ENCODE measurements at regions not wholly inside any gene's neighbourhood (a gene's known extent, or its start where the extent isn't known, plus 50 kb on each side); places are given as distances from the start of the nearest gene placed in this dataset.
"Not testable (repeated sequence)": the region's sequence is repeated elsewhere in the genome, so short reads cannot be mapped to it uniquely, and the experiment has no call there.

DNA sequence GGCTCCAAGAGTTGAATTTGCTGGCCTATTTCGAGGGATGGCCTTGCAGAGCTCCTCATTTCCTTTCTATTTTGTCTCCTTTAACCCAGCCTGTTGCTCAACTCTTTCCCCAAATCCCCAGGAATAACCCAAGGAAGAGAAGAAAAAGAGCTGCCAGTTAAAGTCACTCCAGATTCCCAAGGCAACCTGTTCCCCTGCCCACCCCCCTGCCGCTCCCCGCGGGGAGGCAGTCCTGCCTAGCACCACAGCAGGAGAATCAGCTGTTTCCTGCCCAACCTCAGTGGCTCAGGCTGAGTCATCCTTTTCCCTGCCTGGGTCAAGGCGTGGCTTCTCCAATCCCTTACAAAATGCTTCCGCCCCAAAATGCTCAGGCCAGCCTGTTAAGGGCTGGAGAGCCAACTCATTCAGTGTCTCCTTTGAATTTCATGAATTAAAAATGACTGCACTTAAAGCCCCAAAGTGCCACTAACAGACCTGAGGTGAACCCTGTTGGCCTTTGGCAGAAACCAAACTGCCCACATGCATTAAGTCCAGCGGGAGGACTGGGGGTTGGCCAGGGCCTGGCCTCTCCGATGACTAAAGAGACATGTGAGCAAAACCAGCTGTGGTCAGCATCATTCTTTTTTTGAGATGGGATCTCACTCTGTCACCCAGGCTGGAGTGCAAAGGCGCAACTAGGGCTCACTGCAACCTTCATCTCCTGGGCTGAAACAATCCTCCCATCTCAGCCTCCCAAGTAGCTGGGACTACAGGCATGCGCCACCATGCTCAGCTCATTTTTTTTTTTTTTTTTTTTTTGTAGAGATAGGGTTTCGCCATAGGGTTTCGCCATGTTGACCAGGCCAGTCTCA is 83.2 kb upstream of the KIF5B start:
- Mint-ChIP-seq H3K4me3 (peak overlapping the region; percentile 28), H3K27ac (no peak overlapping the region), H3K36me3 (no peaks in the 10 kb centered on the region), H3K9me3 (no peaks in the 10 kb centered on the region), H3K27me3 (no peaks in the 10 kb centered on the region), H3K4me1 (ENCODE audit: unreplicated experiment) (peaks cover 10% of the 10 kb centered on the region)
- DNase-seq (ENCODE audit: extremely low spot score, unreplicated experiment), result no peak
- TF ChIP-seq, protein P1, sequence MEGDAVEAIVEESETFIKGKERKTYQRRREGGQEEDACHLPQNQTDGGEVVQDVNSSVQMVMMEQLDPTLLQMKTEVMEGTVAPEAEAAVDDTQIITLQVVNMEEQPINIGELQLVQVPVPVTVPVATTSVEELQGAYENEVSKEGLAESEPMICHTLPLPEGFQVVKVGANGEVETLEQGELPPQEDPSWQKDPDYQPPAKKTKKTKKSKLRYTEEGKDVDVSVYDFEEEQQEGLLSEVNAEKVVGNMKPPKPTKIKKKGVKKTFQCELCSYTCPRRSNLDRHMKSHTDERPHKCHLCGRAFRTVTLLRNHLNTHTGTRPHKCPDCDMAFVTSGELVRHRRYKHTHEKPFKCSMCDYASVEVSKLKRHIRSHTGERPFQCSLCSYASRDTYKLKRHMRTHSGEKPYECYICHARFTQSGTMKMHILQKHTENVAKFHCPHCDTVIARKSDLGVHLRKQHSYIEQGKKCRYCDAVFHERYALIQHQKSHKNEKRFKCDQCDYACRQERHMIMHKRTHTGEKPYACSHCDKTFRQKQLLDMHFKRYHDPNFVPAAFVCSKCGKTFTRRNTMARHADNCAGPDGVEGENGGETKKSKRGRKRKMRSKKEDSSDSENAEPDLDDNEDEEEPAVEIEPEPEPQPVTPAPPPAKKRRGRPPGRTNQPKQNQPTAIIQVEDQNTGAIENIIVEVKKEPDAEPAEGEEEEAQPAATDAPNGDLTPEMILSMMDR (conservative IDR thresholded peaks at IDR 0.05), result no peak

DNA sequence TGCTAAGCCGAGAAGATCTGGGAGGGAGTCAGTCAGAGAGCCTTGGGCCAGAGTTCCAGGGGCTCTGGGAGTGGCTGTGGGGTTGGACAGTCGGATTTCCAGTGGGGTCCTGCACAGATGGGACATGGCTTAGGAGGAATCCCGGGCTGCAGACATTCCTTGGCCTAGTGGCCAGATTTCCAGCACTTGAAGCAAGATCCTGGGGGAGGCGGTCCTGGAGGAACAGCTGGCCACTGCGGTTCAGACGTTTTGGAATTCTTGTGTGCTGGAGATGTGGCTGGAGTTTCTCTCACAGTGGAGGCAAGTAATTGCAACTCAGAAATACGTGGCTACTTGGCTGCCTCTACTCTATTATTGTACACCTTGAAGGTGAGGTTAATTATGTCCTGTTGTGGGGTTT is 80.7 kb upstream of the KIF5B start:
- not testable (repeated sequence) for H3K4me3 Mint-ChIP-seq; H3K27me3 Mint-ChIP-seq; DNase-seq (ENCODE audit: extremely low spot score, unreplicated experiment); H3K36me3 Mint-ChIP-seq; H3K27ac Mint-ChIP-seq; H3K9me3 Mint-ChIP-seq
- peaks cover 17% of the 10 kb centered on the region for H3K4me1 Mint-ChIP-seq (ENCODE audit: unreplicated experiment)

DNA sequence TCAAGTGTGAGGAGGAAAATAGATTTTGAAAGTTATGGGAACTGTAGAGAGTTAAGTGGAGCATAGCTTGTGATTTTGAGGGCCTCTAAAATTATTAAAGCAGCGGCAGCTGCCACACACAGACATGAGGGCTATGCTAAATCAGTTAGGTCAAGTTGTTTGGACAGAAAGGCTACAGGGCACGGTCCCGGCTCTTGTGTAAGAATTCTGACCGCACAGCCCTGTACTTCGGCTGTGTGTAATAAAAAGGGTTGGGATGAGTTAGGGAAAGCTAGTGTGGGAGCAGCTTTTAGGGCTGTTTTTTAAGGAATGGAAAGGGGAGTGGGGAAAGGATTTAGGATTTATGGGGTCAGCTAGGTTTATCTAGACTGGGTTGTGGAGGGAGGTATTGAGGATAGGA is 79.6 kb upstream of the KIF5B start:
- not testable (repeated sequence) for H3K4me3 Mint-ChIP-seq; DNase-seq (ENCODE audit: extremely low spot score, unreplicated experiment); H3K27me3 Mint-ChIP-seq; H3K27ac Mint-ChIP-seq; H3K36me3 Mint-ChIP-seq; H3K9me3 Mint-ChIP-seq
- peaks cover 20% of the 10 kb centered on the region for H3K4me1 Mint-ChIP-seq (ENCODE audit: unreplicated experiment)

DNA sequence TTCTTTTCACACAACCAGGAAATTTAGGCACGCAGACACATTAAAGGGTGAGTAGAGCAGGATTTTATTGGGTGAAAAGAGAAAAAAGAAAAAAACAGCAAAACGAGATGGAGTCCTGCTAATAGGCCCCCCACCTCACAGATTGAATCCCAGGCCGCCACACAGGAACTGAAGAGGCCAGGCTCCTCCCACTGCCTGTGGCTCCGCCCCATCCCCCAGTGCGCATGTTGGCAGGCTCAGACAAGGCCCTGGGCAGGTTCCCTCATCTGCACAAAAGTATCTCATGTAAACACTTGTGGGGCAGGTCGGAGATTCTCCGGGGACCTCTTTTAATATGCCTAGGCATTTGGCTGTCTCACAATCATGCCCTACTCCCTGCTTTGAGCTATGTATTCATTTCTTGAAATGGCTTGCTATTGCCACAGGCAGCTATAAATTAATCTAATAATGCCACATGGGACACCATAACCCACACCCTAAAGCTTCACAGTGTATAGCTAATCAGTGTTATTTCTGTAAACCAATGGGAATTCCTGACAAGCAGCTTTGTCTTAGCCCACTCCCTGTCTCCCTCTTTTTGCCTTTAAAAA is 76.2 kb upstream of the KIF5B start:
- Mint-ChIP-seq H3K27ac (no peak overlapping the region), H3K36me3 (no peaks in the 10 kb centered on the region), H3K9me3 (no peaks in the 10 kb centered on the region), H3K4me3 (no peak overlapping the region), H3K4me1 (ENCODE audit: unreplicated experiment) (peaks cover 16% of the 10 kb centered on the region), H3K27me3 (no peaks in the 10 kb centered on the region)
- TF ChIP-seq, protein P1 (conservative IDR thresholded peaks at IDR 0.05), result no peak
- no peak for DNase-seq (ENCODE audit: extremely low spot score, unreplicated experiment)

DNA sequence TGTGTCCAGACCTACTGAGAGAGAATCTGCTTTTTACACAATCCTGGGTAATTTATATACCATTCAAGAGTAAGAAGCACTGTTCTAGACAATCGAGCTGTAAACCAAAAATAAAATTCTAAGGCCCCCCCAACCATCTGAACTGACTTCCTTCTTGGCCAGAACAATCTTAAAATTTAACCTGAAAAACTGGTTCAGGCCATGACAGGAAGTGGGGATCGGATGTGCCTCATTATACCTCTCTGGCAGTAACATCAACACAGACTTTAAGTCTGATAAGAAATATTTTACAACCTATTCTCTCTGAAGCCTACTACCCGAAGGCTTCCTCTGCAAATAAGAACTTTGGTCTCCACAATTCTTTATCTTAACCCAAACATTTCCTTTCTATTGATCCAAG is 75.2 kb upstream of the KIF5B start:
- Mint-ChIP-seq H3K4me3 (no peak overlapping the region), H3K27ac (peak overlapping the region; percentile 17)

DNA sequence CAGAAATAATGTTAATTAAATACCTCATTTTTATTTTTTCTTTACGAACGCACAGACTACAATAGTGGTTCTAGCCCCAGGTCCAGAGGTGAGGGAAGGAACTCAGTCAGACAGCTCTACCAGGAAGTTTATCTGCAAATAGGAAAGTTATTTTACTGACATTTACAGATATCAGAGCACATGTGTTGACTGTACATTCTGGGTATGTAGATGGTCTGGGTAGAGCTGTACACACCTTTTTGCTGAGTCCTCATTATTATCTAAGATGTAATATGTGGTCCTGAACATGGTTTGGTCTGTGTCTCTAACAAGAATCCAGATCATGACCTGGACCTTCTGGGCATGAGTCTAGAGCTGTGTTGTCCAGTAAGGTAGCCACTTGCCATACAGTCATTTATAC is 74.6 kb upstream of the KIF5B start:
- Mint-ChIP-seq H3K9me3 (no peaks in the 10 kb centered on the region), H3K27ac (peak overlapping the region; percentile 17), H3K4me1 (ENCODE audit: unreplicated experiment) (peaks cover 16% of the 10 kb centered on the region), H3K4me3 (no peak overlapping the region), H3K27me3 (no peaks in the 10 kb centered on the region), H3K36me3 (no peaks in the 10 kb centered on the region)
- TF ChIP-seq, protein P1 (conservative IDR thresholded peaks at IDR 0.05), result no peak
- no peak for DNase-seq (ENCODE audit: extremely low spot score, unreplicated experiment)

More for the DNA sequence above, 75.2 kb upstream of the KIF5B start:
- TF ChIP-seq, protein P1 (conservative IDR thresholded peaks at IDR 0.05), result no peak
- H3K36me3 Mint-ChIP-seq, result no peaks in the 10 kb centered on the region
- no peaks in the 10 kb centered on the region for H3K27me3 Mint-ChIP-seq
- H3K4me1 Mint-ChIP-seq (ENCODE audit: unreplicated experiment), result peaks cover 16% of the 10 kb centered on the region
- no peak for DNase-seq (ENCODE audit: extremely low spot score, unreplicated experiment)
- no peaks in the 10 kb centered on the region for H3K9me3 Mint-ChIP-seq

Data from type B pancreatic cell (in vitro differentiated cells).